Cardiac muscle cell (in vitro differentiated cells and primary cell): ENCODE measurements at regions not wholly inside any gene's neighbourhood (a gene's known extent, or its start where the extent isn't known, plus 50 kb on each side); places are given as distances from the start of the nearest gene placed in this dataset.

Experiments
- DNase-seq, 2 donors: peaks; one replicate each; pipeline versions ENCODE4 v3.0.0 to v3.0.0-alpha.2; 2010 to 2017; ENCODE audit warnings: low read depth in 1 of 2, low spot score in 1 of 2
- H3K27ac ChIP-seq: fragments of 200-600 bp; sonication (generic); 2 replicates; pipeline ENCODE4 v1.5.1; 2016
- H3K27me3 ChIP-seq: fragments of 200-600 bp; sonication (generic); 2 replicates; pipeline ENCODE4 v1.6.0; 2016; ENCODE audit warnings: control low read depth
- H3K36me3 ChIP-seq: fragments of 200-600 bp; sonication (generic); 2 replicates; pipeline ENCODE4 v1.5.1; 2016; ENCODE audit warnings: control low read depth
- H3K4me1 ChIP-seq: fragments of 200-600 bp; sonication (generic); 2 replicates; pipeline ENCODE4 v1.8.1; 2017; ENCODE audit warnings: low read depth, mild to moderate bottlenecking, mixed run types
- H3K4me3 ChIP-seq: fragments of 200-600 bp; sonication (generic); 2 replicates; pipeline ENCODE4 v1.5.1; 2016; ENCODE audit warnings: mild to moderate bottlenecking
- H3K9me3 ChIP-seq: fragments of 200-600 bp; sonication (generic); 2 replicates; pipeline ENCODE4 v1.5.1; 2017; ENCODE audit warnings: low read depth, mild to moderate bottlenecking, control low read depth
- CTCF ChIP-seq: IDR thresholded peaks from 2 replicates; pipeline ENCODE4 v1.5.1; 2012; ENCODE audit warnings: low read depth, mild to moderate bottlenecking, low read length

- no peak for TF ChIP-seq CTCF
- Histone ChIP-seq H3K36me3 (no peaks in the 10 kb centered on the region), H3K27me3 (no peaks in the 10 kb centered on the region), H3K4me3 (no peak overlapping the region), H3K4me1 (no peaks in the 10 kb centered on the region), H3K9me3 (no peaks in the 10 kb centered on the region), H3K27ac (no peak overlapping the region)
- no peak for DNase-seq
Measured at GRCh38 chr3:98972720-98973119, 71.2 kb upstream of the DCBLD2 start.

- peak in 1 of 2 donors; percentile 91 for DNase-seq
- H3K4me3 ChIP-seq: no peak overlapping the region
- no peak for TF ChIP-seq CTCF
- H3K9me3 ChIP-seq: no peaks in the 10 kb centered on the region
- no peaks in the 10 kb centered on the region for H3K4me1 ChIP-seq
- no peaks in the 10 kb centered on the region for H3K27me3 ChIP-seq
- H3K27ac ChIP-seq: no peak overlapping the region
- H3K36me3 ChIP-seq: no peaks in the 10 kb centered on the region
Measured at GRCh38 chr3:98972155-98972554, 70.7 kb upstream of the DCBLD2 start.

GRCh38 chr3:98971169-98971681, 69.7 kb upstream of the DCBLD2 start:
- DNase-seq: peak in 1 of 2 donors; percentile 27
- Histone ChIP-seq H3K27me3 (no peaks in the 10 kb centered on the region), H3K9me3 (no peaks in the 10 kb centered on the region), H3K36me3 (no peaks in the 10 kb centered on the region), H3K27ac (no peak overlapping the region), H3K4me3 (no peak overlapping the region), H3K4me1 (no peaks in the 10 kb centered on the region)
- TF ChIP-seq CTCF: no peak

GRCh38 chr3:98969295-98969694, 67.8 kb upstream of the DCBLD2 start:
- no peak overlapping the region for H3K27ac ChIP-seq
- DNase-seq: no peak

GRCh38 chr3:98968824-98969223, 67.3 kb upstream of the DCBLD2 start:
- no peaks in the 10 kb centered on the region for H3K4me1 ChIP-seq
- no peaks in the 10 kb centered on the region for H3K27me3 ChIP-seq
- H3K9me3 ChIP-seq: no peaks in the 10 kb centered on the region
- H3K27ac ChIP-seq: no peak overlapping the region
- TF ChIP-seq CTCF: no peak
- no peaks in the 10 kb centered on the region for H3K36me3 ChIP-seq
- DNase-seq: no peak
- no peak overlapping the region for H3K4me3 ChIP-seq

More at GRCh38 chr3:98969295-98969694, 67.8 kb upstream of the DCBLD2 start:
- H3K27me3 ChIP-seq: no peaks in the 10 kb centered on the region
- no peaks in the 10 kb centered on the region for H3K9me3 ChIP-seq
- H3K36me3 ChIP-seq: no peaks in the 10 kb centered on the region
- H3K4me1 ChIP-seq: no peaks in the 10 kb centered on the region
- no peak overlapping the region for H3K4me3 ChIP-seq
- TF ChIP-seq CTCF: no peak

- no peak for TF ChIP-seq CTCF
- no peak for DNase-seq
- no peaks in the 10 kb centered on the region for H3K36me3 ChIP-seq
- no peak overlapping the region for H3K27ac ChIP-seq
- H3K4me1 ChIP-seq: no peaks in the 10 kb centered on the region
- H3K27me3 ChIP-seq: no peaks in the 10 kb centered on the region
- H3K9me3 ChIP-seq: no peaks in the 10 kb centered on the region
- H3K4me3 ChIP-seq: no peak overlapping the region
Measured at GRCh38 chr3:98968347-98968746, 66.9 kb upstream of the DCBLD2 start.
